ENCODE measurements at regions not wholly inside any gene's neighbourhood (a gene's known extent, or its start where the extent isn't known, plus 50 kb on each side); places are given as distances from the start of the nearest gene placed in this dataset.

- TF ChIP-seq CTCF (IDR thresholded peaks at IDR 0.05) (no peak), EP300 (IDR thresholded peaks at IDR 0.05) (no peak), POLR2A (IDR thresholded peaks at IDR 0.05) (no peak)
Observed at GRCh38 chr2:7726989-7727388, 809.8 kb downstream of the RNF144A start.
